Activated CD4-positive, alpha-beta T cell treated with anti-CD3 and anti-CD28 coated beads for 4 hours (primary cell): ENCODE measurements at regions not wholly inside any gene's neighbourhood (a gene's known extent, or its start where the extent isn't known, plus 50 kb on each side); places are given as distances from the start of the nearest gene placed in this dataset.

ENCODE experiments used
- DNase-seq, 2 donors: peaks; one replicate each; pipeline ENCODE4 v3.0.0-alpha.2; 2020

- no peak for DNase-seq
Observed at GRCh38 chr1:30417001-30417700, 306.2 kb downstream of the MATN1 start.

GRCh38 chr1:30416221-30416820, 307.1 kb downstream of the MATN1 start:
- DNase-seq, result no peak

- no peak for DNase-seq
Observed at GRCh38 chr1:30415171-30415940, 308.0 kb downstream of the MATN1 start.

GRCh38 chr1:30414851-30415165, 308.6 kb downstream of the MATN1 start:
- no peak for DNase-seq

GRCh38 chr1:30414086-30414850, 309.1 kb downstream of the MATN1 start:
- no peak for DNase-seq

GRCh38 chr1:30413606-30414005, 309.8 kb downstream of the MATN1 start:
- DNase-seq, result no peak

GRCh38 chr1:30413111-30413440, 310.3 kb downstream of the MATN1 start:
- no peak for DNase-seq

- no peak for DNase-seq
Observed at GRCh38 chr1:30412241-30413110, 310.9 kb downstream of the MATN1 start.

- DNase-seq, result no peak
Observed at GRCh38 chr1:30411206-30411605, 312.2 kb downstream of the MATN1 start.

- DNase-seq, result no peak
Observed at GRCh38 chr1:30410153-30410851, 313.1 kb downstream of the MATN1 start.

GRCh38 chr1:30409476-30410152, 313.8 kb downstream of the MATN1 start:
- no peak for DNase-seq

- no peak for DNase-seq
Observed at GRCh38 chr1:30407865-30408580, 315.4 kb downstream of the MATN1 start.

GRCh38 chr1:30406996-30407864, 316.2 kb downstream of the MATN1 start:
- DNase-seq, result no peak

- no peak for DNase-seq
Observed at GRCh38 chr1:30405631-30406212, 317.7 kb downstream of the MATN1 start.

- DNase-seq, result no peak
Observed at GRCh38 chr1:30405081-30405480, 318.3 kb downstream of the MATN1 start.

GRCh38 chr1:30404341-30404740, 319.0 kb downstream of the MATN1 start:
- no peak for DNase-seq

- no peak for DNase-seq
Observed at GRCh38 chr1:30403726-30404125, 319.7 kb downstream of the MATN1 start.

- no peak for DNase-seq
Observed at GRCh38 chr1:30403061-30403645, 320.2 kb downstream of the MATN1 start.

- no peak for DNase-seq
Observed at GRCh38 chr1:30402031-30402430, 321.4 kb downstream of the MATN1 start.
